Smooth muscle cell (in vitro differentiated cells): ENCODE measurements at regions not wholly inside any gene's neighbourhood (a gene's known extent, or its start where the extent isn't known, plus 50 kb on each side); places are given as distances from the start of the nearest gene placed in this dataset.

Experiments used
- DNase-seq: peaks from one replicate; lab custom pipeline; 2025; ENCODE audit not compliant: unreplicated experiment; lab: John Stamatoyannopoulos, UW
- H2AFZ ChIP-seq: fragments of 200-600 bp; sonication (generic); 2 replicates; pipeline ENCODE4 v1.6.0; 2016; ENCODE audit warnings: antibody characterized with exemption, low read depth, mild to moderate bottlenecking
- H3F3A ChIP-seq: fragments of 200-600 bp; sonication (generic); 2 replicates; pipeline ENCODE4 v1.6.0; 2017; ENCODE audit warnings: antibody characterized with exemption, low read depth
- H3K27ac ChIP-seq: fragments of 200-600 bp; sonication (generic); 2 replicates; pipeline ENCODE4 v1.5.1; 2016; ENCODE audit warnings: low read depth, mild to moderate bottlenecking
- H3K27me3 ChIP-seq: fragments of 200-600 bp; sonication (generic); 2 replicates; pipeline ENCODE4 v1.6.1; 2016; ENCODE audit warnings: low read depth, mild to moderate bottlenecking
- H3K36me3 ChIP-seq: fragments of 200-600 bp; sonication (generic); 2 replicates; pipeline ENCODE4 v1.5.1; 2016; ENCODE audit warnings: low read depth
- H3K4me1 ChIP-seq: fragments of 200-600 bp; sonication (generic); 2 replicates; pipeline ENCODE4 v1.5.1; 2016; ENCODE audit warnings: low read depth
- H3K4me2 ChIP-seq: fragments of 200-600 bp; sonication (generic); 2 replicates; pipeline ENCODE4 v1.6.0; 2016; ENCODE audit warnings: mild to moderate bottlenecking
- H3K4me3 ChIP-seq: fragments of 200-600 bp; sonication (generic); 2 replicates; pipeline ENCODE4 v1.5.1; 2016; ENCODE audit warnings: mild to moderate bottlenecking
- H3K79me2 ChIP-seq: fragments of 200-600 bp; sonication (generic); 2 replicates; pipeline ENCODE4 v1.6.0; 2016; ENCODE audit warnings: low read depth, mild to moderate bottlenecking
- H3K9ac ChIP-seq: fragments of 200-600 bp; sonication (generic); 2 replicates; pipeline ENCODE4 v1.6.0; 2016; ENCODE audit warnings: low read depth
- H3K9me3 ChIP-seq: fragments of 200-600 bp; sonication (generic); replicated peaks from 2 replicates; pipeline ENCODE4 v1.5.1; 2016; ENCODE audit warnings: low read depth
- H4K20me1 ChIP-seq: fragments of 200-600 bp; sonication (generic); 2 replicates; pipeline ENCODE4 v1.6.0; 2016; ENCODE audit warnings: low read depth
- CTCF ChIP-seq: fragments of 200-600 bp; sonication (generic); IDR thresholded peaks from 2 replicates; pipeline ENCODE4 v1.5.1; 2017; ENCODE audit warnings: borderline replicate concordance, mild to moderate bottlenecking, antibody characterized with exemption; ENCODE audit not compliant: insufficient read depth, poor library complexity, severe bottlenecking
- WGBS: methylation state at CpG from one replicate; pipeline ENCODE4 v1.1.7; 2016; ENCODE audit warnings: low lambda C conversion rate; 5-methylcytosine and 5-hydroxymethylcytosine counted together

GRCh38 chr12:34350092-34351041 lies 328.1 kb downstream of the ALG10 start:
- no peaks in the 10 kb centered on the region for H3K4me1 ChIP-seq
- WGBS: 86% methylated on average over 41 of the region's 56 CpGs
- no peak overlapping the region for H3K4me3 ChIP-seq
- H3K36me3 ChIP-seq: no peaks in the 10 kb centered on the region
- H4K20me1 ChIP-seq: no peaks in the 10 kb centered on the region
- H2AFZ ChIP-seq: no peak overlapping the region
- no peak for DNase-seq
- TF ChIP-seq CTCF: no peak
- H3K79me2 ChIP-seq: no peaks in the 10 kb centered on the region
- no peaks in the 10 kb centered on the region for H3F3A ChIP-seq
- H3K9me3 ChIP-seq: no peaks in the 10 kb centered on the region
- no peak overlapping the region for H3K27ac ChIP-seq
- no peak overlapping the region for H3K9ac ChIP-seq
- no peak overlapping the region for H3K4me2 ChIP-seq
- no peaks in the 10 kb centered on the region for H3K27me3 ChIP-seq

GRCh38 chr12:34352098-34352497 lies 329.8 kb downstream of the ALG10 start:
- Histone ChIP-seq H3K9ac (no peak overlapping the region), H3F3A (no peaks in the 10 kb centered on the region), H3K4me3 (no peak overlapping the region), H4K20me1 (no peaks in the 10 kb centered on the region), H3K4me1 (no peaks in the 10 kb centered on the region), H3K79me2 (no peaks in the 10 kb centered on the region), H2AFZ (no peak overlapping the region), H3K4me2 (no peak overlapping the region), H3K27me3 (no peaks in the 10 kb centered on the region), H3K36me3 (no peaks in the 10 kb centered on the region), H3K9me3 (no peaks in the 10 kb centered on the region), H3K27ac (no peak overlapping the region)
- no peak for DNase-seq
- WGBS: 86% methylated on average over 16 of the region's 23 CpGs
- TF ChIP-seq CTCF: no peak

GRCh38 chr12:34354239-34355200 lies 332.2 kb downstream of the ALG10 start:
- no peak overlapping the region for H2AFZ ChIP-seq
- no peak overlapping the region for H3K27ac ChIP-seq
- H3F3A ChIP-seq: no peaks in the 10 kb centered on the region
- no peaks in the 10 kb centered on the region for H3K9me3 ChIP-seq
- no peaks in the 10 kb centered on the region for H4K20me1 ChIP-seq
- H3K79me2 ChIP-seq: no peaks in the 10 kb centered on the region
- H3K4me2 ChIP-seq: no peak overlapping the region
- DNase-seq: no peak
- no peaks in the 10 kb centered on the region for H3K27me3 ChIP-seq
- no peak overlapping the region for H3K4me3 ChIP-seq
- 80% methylated on average over 53 of the region's 55 CpGs for WGBS
- TF ChIP-seq CTCF: no peak
- no peak overlapping the region for H3K9ac ChIP-seq
- no peaks in the 10 kb centered on the region for H3K4me1 ChIP-seq
- H3K36me3 ChIP-seq: no peaks in the 10 kb centered on the region
